MM.1S (cell line): ENCODE measurements at regions not wholly inside any gene's neighbourhood (a gene's known extent, or its start where the extent isn't known, plus 50 kb on each side); places are given as distances from the start of the nearest gene placed in this dataset.

Experiments used
- EZH2 ChIP-seq: fragments of 300-600 bp; sonication (generic); optimal IDR thresholded peaks from 2 replicates; pipeline ENCODE3; 2017; ENCODE audit warnings: low read depth, mild to moderate bottlenecking, antibody characterized with exemption, low read length, mixed read lengths
- EZH2phosphoT487 ChIP-seq: fragments of 300-600 bp; sonication (generic); IDR thresholded peaks from 2 replicates; pipeline ENCODE4 v1.6.1; 2018; ENCODE audit warnings: antibody characterized with exemption, low read length
- TF ChIP-seq, protein P1 (sequence below): fragments of 300-600 bp; sonication (generic); IDR thresholded peaks from 2 replicates; pipeline ENCODE4 v1.5.1; 2016; ENCODE audit warnings: antibody characterized with exemption, low read length, mixed read lengths

DNA sequence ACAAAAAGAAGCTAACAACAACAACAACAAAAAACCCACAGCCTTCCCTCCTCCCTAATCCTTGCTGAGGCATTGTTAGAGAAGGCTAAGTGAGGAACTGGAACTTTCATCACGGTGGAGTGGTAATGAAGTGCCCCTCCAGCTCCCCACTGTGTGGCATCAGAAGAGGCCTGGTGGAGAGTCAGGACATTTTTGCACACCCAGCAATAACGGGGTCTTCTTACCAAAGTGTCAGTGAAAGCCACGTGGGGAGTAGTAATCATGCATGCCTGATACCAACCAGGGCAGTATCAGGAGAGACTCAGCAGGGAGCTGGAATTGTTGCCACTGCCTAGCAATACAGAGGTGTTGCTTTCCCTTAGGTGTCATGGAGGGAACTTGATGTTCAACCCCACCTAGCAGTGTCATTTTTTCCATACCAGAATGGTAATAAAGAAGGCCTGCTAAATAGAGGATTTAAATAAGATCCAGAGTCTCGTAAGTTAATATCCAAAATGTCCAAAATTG lies 299.7 kb upstream of the RGS6 start:
- TF ChIP-seq, protein P1, sequence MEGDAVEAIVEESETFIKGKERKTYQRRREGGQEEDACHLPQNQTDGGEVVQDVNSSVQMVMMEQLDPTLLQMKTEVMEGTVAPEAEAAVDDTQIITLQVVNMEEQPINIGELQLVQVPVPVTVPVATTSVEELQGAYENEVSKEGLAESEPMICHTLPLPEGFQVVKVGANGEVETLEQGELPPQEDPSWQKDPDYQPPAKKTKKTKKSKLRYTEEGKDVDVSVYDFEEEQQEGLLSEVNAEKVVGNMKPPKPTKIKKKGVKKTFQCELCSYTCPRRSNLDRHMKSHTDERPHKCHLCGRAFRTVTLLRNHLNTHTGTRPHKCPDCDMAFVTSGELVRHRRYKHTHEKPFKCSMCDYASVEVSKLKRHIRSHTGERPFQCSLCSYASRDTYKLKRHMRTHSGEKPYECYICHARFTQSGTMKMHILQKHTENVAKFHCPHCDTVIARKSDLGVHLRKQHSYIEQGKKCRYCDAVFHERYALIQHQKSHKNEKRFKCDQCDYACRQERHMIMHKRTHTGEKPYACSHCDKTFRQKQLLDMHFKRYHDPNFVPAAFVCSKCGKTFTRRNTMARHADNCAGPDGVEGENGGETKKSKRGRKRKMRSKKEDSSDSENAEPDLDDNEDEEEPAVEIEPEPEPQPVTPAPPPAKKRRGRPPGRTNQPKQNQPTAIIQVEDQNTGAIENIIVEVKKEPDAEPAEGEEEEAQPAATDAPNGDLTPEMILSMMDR: no peak
- TF ChIP-seq EZH2 (no peak), EZH2phosphoT487 (no peak)
